NCI-H345 treated with DMSO at 0.1 percent for 48 hours (cell line): ENCODE measurements at regions not wholly inside any gene's neighbourhood (a gene's known extent, or its start where the extent isn't known, plus 50 kb on each side); places are given as distances from the start of the nearest gene placed in this dataset.

ENCODE experiments used
- DNase-seq: peaks from one replicate; lab custom pipeline; 2025; ENCODE audit not compliant: unreplicated experiment; lab: John Stamatoyannopoulos, UW

DNA sequence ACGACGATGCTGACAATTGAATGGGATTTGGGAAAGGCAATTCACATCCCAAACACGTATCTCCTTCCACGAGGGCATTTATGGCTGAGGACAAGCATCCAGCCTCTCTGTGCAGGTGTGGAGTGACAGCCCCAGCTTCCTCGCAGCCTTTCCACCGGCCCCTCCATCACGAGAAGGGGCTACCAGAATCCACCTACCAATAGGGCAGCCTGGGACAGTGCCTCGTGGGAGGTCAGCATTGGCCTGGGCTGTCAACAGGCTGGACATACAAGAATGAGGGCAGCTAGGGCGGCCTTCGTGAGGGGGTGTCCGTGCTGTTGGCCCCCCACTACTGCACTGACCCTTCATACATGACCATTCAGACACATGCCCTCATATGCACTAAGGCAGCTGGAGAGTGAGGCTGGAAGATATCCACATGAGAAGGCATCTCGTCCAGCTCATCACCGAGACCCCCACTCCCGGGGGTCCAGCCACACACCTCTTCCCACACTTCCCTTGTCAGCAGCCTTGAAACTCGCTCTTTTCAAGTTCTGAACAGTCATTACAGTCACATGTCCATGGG, 81.0 kb upstream of the ADRA2C start:
- DNase-seq: no peak

DNA sequence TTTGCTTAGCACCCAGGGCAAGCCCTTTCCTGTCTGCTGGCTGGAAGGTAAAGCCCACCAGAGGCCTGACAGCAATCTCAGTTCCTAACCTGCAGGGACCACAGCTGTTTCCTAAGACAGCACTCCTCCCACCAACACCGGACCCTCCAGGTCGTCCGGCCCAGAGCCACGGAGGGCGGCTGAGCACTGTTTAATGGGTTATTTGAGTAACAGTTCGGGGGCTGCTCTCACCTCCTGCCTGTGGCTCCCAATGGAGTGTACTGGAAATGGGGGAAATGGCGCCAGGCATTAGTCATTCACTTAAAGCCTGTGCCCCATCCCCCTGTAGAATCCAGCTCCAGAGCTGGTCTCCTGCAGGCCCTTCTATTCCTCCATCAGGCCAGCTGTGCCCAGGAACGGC, 81.6 kb upstream of the ADRA2C start:
- DNase-seq: no peak

DNA sequence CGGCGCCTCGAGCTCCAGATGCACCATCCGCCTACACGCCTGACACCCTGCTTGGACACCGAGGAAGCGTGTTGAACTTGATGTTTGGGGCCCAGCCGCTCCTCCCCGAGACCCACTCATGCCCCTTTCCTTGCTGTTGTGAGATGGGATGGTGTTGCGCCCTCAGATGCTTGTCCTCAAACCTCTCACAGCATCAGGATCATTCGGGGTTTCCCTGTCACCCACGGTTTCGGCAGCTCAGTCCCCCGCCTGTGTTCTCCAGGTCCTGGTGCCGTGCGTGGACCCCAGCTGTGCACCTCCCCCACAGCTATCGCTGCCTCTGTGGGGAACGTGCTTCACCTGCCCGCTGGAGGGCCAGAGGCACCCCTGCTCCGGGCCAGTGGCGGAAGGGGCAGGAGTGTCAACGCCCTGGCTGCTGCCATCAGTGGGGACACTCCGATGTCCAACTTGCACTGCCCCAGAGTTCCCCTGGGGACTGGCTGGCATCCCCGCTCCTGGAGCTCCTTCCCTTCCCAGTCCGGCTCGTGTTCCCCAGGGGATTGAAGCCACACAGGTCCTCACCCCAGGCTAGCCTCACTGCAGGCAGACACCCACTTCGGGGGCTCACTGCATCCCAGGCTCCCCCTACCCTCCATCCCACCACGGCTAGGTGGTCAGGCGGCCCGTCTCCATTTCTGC, 82.3 kb upstream of the ADRA2C start:
- DNase-seq: no peak

DNA sequence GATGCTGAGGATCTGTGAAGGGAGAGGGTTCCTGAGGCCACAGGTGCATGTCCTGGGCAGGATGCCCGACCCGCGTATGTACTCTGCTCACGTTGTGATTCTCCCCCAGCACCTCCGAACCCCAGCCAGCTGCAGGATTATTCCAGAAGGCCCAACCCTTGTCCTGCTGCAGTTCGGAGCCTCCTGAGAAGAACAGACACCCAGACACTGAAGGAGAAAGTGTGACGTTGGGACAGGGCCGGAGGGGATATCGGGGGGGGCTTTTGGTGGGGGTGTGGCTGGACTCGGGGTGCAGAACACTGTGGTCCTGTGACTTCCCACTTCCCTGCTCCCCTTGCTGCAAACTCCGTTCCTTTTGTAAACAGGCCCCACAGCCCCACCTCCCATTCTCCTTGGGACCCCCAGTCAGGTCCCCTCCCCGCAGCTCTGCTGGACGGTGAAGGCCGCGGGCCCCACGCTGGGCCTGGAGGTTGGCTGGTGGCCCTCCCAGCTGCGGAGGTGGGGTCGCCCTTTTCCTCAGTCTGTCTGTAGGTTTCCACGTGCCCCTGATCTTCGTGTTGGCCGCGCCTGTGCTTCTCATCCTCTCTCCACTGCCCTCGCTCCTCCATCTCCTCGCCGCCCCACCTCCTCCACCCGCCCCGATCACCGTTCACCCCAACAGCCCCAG, 83.0 kb upstream of the ADRA2C start:
- DNase-seq: no peak

DNA sequence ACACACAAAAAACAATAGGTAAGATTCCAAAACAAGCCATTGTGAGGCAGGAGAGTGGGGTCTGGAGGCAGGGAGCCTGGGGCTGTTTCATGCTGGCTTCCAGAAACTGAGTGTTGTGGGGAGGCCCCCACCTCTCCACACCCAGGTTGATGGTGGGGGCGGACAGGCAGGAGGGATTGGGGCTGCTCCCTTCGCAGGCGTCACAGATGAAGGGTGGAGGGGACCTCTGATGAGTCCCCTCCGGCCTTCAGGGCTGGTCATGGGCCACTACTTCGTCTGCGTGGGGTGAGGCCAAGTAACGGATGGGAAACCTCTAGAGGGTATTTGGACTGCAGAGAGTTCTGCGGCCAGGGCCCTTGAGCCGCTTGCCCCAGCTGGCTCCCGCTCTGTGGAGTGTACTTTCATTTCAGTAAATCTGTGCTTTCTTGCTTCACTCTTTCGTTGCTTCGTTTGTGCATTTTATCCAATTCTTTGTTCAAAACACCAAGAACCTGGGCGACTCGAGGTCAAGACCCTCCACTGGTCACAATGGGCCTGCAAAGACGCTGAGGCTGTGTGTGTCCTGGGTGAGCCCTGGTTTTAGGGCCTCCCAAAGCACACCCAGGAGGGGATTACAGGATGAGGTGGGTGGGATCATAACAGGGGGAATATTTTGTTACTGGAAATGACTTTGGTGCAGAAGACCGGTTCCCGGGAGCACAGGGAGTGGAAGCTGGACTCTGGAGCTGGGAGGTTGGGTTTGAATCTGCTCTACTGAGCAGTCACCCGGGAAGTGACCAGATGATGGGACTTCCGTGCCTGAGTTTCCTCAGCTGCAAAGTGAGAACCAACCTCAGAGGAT, 83.7 kb upstream of the ADRA2C start:
- no peak for DNase-seq

DNA sequence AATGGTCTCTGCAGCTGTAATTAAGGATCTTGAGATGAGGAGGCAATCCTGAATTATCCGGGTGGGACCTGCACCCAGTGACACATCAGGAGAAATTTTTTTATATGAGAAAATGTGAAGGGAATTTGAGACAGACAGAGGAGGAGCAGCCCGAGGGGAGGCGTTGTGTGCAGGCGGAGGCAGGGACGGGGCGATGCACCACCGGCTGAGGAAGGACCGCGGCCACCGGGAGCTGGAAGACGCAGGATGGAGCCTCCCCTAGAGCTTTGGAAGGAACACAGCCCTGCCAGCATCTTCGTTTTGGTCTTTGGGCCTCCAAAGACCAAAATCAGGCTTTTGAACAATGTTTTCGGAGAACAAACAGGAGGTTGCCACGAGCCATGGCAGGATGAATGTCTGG, 85.0 kb upstream of the ADRA2C start:
- DNase-seq: no peak

DNA sequence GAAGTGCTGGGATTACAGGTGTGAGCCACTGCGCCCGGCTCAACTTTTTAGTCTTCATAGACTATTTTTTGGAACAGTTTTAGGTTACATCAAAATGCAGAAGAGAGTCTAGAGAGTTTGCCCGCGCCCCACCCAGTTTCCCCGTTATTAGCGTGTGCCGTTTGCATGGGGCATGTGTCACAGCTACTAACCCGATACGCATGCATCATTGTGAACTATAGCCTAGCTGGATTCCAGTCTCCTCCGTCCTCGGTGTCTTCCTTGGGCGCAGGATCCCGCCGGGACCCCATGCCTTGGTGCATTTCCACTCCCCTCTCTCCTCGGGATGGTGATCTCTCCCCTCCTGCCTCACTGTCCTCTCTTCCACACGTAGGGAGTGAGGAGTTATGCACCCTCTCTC, 85.5 kb upstream of the ADRA2C start:
- DNase-seq: no peak

DNA sequence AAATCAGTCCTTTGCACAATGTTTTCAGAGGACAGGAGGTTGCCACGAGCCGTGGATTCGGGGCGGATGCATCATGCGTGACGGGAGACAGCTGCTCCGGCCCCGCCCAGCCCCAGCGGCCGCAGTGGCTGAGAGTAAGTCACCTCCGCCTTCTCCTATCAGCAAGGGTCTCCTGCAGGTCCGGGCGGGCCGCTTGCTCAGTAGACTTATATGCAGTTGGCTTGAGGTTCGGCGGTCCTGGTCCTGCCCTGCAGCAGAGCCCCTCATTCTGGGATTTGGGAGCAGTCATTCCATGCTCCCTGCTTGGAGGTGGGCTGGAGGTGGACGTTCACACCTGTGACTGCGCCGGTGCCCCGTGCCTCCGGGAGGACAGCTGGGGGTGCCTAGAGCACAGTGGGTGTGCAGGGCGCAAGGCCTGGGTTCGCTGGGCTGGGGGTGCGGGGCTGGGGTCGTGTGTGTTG, 86.3 kb upstream of the ADRA2C start:
- DNase-seq: no peak

DNA sequence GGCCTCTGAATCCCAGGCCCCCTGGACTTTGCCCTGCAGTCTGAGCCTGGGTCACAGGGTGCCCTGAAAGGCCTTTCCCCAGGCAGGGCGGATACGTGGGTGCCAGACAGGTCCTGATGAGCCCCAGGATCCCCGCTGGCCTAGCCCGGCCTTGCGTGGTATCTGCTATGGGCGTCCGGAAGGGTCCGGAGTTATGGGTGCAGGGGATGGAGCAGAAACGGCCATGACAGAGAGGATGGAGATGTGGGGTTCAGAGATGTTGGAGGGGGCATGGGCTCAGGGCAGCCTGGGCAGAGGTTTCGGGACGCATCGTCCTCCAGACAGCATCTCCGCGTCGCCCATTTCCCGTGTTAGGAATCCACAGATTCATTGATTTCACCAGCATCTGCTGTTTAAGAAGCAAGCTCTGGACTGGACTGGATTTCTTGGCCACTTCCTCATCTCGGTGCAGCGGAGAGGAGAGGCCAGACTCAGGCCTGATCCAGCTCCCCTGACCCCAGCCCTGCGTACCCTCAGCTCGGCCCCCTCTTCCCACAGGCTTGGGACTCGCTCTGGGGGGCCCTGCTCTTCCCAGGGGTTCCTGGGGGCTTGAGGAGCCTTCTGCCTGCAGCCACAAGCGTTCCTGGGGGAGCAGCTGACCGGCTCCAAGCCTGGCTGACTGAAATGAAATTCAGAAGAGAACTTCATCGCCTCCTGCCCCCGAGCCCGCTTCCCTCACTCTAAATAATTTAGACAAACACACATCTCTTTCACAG, 86.9 kb upstream of the ADRA2C start:
- DNase-seq: no peak

DNA sequence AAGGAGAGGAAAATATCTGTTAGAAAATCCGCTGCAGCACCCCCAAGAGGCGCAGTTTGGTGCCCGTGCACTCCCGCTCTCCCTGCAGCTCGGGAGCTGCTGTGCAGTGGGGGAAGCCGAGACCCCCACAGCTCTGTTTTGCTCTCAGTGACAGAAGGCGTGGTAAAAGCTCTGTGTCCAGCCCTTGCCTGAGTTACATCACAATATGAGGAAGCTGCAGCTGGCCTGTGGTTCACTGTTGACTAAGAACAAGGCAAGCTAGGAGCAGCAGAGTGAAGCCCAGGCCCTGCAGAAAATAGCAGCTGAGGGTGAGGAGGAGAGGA, 88.5 kb upstream of the ADRA2C start:
- no peak for DNase-seq

DNA sequence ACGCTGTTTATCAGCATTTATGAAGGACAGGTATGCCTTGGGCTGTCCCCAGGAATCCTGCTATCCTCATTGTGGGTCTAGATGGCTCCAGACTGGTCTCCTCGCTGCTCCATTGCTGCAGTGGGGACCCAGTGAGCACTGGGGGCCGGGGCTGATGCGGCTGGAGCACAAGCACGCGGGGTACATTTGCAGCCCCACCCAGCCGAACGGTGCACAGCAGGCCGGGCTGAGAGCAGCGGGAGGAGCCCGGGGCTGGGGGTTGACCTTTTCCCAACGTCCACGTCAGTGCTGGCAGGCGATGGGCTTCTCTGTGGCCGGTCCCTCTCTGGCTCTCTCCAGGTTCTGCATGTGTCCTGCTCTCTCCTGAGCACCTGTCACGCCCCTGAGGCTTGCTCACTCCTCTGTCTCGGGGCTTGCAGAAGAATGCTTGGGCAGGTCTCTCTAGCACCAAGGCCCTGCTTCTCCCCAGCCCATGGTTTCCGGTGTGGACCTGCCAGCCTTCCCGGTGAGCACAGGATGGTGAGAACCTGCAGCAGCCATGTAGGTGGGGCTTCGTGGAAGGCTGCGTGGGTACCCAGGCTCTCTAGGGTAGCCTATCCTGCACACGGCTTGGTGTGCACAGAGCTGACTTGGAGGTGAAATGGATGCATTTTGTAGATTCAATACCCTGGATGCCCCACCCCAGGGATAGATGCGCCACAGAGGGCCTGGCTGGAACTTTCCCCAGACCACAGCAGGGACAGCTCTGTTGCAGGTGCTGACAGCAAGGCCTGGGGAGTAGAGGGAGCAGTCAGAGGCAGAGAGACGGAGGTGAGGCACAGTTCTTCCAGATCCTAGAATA, 89.1 kb upstream of the ADRA2C start:
- no peak for DNase-seq

DNA sequence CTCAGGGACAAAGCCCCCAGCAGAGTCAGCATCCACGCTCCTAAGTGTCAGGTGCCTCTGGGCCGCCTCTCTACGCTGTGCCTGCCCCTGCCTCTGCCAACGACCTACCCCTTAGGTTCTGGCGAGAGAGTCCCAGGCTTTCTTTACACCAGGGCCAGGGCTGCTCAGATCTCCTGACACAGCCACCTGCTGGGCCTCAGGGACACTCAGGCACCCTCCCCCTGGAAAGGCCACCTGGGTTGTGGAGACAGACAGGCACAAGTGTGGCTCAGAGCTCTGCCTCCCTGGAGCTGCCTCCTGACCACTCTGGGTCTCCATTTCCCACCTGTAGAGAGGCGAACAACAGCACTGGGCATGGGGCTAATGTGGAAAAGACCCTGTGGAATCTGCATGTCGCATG, 90.0 kb upstream of the ADRA2C start:
- no peak for DNase-seq

DNA sequence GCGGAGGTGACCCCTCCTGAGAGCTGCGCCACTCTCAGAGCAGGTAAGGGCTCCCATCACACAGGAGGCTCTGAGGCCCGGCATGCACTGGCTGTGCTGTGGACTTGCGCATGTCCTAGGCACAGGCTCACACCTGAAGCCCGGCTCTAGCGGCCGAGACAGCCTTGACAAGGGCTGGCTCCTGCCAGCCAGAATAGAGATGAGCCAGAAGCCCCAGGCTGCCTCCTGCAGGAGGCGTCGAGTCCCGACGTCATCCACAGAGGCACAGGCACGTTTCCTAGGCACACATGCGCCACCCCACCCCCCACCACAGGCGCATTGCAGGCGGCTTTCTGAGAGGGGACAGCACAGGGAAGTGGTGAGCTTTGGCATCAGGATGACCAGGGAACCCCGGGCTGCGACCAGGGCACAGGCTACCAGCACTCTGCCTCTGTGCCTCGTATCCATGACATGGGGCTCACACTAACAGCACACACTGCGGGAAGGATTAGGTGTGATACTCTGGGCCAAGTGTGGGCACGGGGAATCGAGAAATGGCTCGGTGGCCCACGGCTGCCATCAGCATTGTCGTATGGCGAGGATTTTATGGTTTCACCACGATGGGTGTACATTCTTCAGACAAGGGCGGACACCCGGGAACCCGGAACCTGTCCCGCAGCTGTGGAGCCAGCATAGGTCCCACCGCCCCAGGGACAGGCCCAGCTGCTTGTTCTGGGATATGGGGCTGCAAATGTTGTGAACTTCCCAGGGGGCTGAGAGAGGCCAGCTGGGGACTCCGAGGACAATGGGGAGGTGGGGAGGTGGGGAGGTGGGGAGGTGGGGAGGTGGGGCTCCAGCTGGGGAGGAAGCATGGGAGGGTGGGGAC, 90.7 kb upstream of the ADRA2C start:
- DNase-seq: no peak

DNA sequence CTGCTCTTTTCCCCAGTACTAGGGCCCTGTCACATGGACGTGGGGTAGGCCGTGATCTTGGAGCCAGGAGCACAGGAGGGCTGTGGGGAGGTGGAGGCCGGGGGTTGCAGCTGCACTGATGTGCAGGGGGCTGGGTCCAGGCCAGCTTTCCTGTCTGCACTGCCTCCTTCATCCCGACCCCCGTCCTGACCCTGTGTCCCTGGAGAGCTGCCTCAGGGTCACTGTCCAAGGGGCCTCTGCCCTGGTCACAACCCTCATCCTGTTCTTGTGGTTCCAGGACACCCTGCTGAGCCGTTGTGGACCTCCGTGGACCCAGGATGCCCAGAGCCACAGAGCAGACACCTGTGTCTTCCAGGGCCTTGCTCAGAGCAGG, 91.7 kb upstream of the ADRA2C start:
- no peak for DNase-seq

DNA sequence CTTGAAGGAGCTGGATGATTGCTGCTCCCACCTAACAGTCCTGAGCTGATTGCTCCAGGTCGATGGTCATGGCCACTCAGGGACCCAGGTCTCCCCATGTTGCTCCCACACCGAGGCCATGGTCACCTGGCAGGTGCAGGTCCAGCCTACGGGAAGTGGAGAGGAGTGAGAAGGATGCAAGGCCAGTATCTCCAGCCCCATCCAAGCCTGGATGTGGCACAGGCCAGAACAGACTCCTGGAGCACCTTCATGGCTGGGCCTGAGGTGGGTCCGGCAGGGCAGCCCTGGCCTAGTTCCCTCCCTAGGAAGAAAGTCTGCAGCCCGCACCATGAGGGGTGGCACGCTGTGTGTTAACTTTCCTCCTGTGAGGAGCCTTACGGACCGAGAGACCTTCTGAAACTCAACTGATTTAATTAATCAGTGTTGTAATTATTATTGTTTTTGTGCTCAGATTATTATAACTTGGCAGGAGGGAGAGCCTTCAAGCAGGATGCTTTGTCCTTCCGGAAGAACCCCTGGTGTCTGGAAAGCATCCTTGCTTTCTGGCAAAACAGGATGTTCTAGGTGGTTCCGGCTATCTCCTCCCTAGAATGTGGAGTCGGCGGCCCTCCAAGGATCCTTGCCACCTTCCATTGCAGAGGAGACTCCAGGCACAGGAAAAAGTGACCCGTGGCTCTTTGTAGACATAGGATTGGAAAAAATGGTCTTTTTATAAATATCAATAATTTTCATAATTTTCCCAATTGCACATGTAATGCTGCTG, 92.3 kb upstream of the ADRA2C start:
- no peak for DNase-seq

DNA sequence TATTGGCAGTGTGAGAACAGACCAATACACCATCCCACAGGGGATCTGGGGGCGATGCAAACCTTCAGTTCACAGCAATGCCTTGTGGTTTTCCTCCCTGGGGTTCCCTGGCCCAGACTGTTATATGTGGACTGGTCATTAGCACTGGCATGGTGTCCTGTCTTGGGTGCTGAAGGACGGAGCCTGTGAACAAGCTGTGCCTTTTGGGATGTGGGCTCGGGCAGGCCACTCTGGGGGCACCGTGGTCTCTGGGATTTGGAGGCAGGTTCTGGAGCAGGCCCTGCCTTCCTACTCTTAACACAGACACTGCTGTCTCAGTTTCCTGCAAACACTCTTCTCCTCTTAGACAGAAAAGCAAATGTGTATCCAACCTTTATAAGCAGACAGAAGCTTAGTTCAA, 93.0 kb upstream of the ADRA2C start:
- DNase-seq: no peak

DNA sequence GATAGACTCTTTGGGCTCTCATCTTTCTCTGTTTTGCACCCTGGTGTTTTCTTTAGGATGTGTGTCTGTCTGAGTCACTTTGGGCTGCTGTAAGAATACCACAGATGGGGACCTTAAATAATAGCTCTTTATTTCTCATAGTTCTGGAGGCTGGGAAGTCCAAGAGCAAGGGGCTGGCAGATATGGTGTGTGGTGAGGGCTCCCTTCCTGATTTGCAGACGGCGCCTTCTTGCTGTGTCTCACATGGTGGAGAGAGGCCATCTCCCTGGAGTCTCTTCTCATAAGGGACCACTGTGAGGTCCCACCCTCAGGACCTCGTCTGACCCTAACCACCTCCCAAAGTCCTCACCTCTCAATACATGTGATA, 93.7 kb upstream of the ADRA2C start:
- DNase-seq: no peak

DNA sequence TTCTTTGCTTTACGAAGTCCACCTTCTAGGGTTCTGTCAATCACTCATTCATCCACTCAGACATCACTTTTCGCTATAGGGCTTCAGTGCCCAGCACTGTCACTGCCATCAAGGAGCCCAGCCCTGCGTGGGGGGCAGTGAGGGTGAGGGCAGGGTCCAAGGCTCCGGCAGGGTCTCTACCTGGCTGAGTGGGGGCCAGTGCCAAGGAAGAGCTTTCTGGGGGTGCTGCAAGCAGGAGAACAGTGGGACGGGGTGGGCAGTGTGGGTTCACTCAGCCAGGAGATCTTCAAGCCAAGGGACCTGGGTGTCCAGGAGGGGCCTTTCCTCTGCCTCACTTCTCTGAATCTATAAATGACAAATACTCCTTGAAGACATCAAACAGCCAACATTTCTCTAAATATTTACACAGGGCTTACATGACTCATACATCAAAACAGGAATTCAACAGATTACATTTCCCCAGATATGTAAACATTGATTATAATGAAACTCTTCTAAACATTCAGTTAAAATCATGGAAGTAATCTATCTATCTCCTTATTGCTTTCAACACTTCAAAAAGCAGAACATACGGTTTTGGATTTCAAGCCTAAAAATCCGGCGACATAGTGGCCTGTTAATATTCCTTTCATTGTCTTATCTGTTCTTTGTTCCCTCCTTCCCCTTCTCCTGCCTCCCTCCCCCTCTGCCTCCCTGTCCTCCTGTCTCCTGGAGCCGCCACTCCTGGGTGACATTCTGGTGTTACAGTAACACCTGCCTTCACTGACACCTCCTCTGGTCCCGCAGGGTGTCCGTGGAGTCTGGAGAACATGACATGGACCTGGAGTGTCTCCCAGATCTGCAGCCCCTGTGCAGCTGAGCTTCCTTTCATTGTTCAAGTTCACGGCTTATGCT, 94.4 kb upstream of the ADRA2C start:
- DNase-seq: no peak
